Right ventricle myocardium superior (tissue), 1 donor: ENCODE measurements at regions not wholly inside any gene's neighbourhood (a gene's known extent, or its start where the extent isn't known, plus 50 kb on each side); places are given as distances from the start of the nearest gene placed in this dataset.

Experiments
- ATAC-seq: fragments of 200-7000 bp; cut with Tn5 transposase; one replicate; pipeline ENCODE4 v1.9.1; 2020; ENCODE audit warnings: mild to moderate bottlenecking; ENCODE audit not compliant: poor library complexity
- DNase-seq: peaks from one replicate; pipeline ENCODE4 v3.0.0-alpha.2; 2020
- intact Hi-C: fragments of 100-400 bp; cut with DNase I; formaldehyde crosslinking; loops from one replicate; pipeline ENCODE4 v1.11.2; 2022
- donor health status: DM: no; HTN: yes; CAD: no; lungs with severe emphysema.

DNA sequence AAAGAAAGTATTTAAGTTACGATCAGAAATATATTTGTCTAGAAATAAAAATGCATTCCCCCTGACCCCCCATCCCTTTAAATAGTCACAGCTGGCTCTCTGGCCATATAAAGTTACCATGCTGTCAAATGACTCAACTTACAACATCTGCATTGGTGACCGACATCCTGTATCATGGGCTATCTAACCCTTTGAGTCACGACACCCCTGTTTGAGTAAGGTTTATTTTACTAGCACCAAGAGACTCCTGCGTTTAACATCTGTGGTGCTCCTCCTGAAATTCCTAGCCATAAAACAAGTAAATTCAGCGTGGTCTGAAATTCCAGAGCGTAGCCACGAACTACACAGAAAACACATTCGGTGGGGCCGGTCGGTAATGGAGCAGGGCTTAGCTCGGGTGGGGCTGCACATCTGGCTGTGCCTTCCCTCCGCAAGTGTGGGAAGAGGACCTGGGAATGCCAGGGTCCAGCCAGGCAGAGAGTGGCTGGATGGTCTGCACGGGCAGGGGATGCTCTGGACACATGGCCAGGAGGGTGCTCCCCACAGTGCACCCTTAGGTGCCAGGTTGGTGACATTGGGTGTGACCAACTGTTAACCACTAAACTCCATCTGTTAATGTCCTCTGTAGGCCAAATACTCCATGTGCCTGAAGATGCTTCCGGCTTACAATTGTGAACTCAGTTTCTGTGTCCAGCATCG, 53.0 kb upstream of the CLDN14 start:
- intact Hi-C loops: no loop called here
- no peak for DNase-seq
- no peak for ATAC-seq

DNA sequence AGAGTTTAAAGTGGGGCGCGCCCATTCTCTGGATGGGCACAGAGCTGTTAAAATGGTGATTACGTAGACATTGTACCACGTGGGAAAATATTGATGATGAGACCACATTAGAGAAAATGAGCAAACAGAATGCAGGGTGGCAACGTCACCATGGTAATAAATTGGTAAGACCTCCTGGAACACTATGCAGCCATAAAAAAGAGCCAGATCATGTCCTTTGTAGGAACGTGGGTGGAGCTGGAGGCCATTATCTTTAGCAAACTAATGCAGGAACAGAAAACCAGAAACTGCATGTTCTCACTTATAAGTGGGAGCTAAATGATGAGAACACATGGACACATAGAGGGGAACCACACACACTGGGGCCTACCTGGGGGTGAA, 53.5 kb upstream of the CLDN14 start:
- intact Hi-C loops: no loop called here
- no peak for DNase-seq
- no peak for ATAC-seq

DNA sequence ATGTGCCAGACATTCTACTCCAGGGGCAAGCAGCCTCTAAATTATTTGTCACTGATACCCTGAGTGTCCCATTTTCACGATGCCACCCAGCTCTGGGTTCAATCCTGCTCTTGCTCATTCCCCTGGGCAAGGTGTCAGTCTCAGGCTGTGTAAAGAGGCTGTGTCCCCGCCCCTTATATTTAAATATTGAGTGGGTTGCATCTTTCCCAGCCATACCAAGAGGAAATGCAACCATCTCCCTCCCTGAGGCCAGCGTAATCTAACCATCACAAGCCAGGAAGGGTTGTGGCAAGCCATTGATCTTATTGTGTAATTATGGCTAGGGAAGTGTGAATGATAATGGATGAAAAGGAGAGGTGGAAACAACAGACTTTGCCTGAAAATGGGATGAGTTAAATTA, 54.7 kb upstream of the CLDN14 start:
- DNase-seq (no peak), ATAC-seq (no peak)
- intact Hi-C loops: no loop called here

DNA sequence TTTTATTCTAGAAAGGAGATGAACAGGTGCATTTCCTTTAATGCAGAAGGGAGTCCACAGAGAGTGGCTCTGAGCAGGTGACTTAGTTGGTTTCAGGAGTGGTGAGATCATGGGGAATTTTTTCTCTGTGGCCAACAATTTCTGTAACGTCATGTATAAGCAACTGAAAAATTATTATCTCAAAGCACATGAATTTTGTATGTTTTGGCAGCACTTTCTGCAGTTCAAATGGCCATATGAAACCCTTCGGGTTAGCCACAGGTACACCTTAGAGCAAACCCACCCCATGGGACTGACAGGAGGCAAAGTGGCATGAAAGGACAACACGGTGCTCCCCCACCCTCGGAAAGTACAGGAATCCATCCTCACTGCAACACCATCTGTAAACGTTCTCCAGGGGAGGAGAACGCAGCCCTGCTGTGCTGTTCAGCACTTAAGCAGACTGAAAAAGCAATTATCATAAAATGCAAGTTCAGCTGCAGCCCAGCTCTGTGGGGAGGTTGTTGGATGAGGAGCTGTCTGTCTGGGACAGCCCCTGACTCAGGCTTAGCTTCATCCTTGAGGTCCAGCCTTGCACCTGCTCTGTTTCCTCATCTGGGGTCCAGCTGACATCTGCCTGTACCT, 55.8 kb upstream of the CLDN14 start:
- intact Hi-C loops: no loop called here
- ATAC-seq (no peak), DNase-seq (no peak)

DNA sequence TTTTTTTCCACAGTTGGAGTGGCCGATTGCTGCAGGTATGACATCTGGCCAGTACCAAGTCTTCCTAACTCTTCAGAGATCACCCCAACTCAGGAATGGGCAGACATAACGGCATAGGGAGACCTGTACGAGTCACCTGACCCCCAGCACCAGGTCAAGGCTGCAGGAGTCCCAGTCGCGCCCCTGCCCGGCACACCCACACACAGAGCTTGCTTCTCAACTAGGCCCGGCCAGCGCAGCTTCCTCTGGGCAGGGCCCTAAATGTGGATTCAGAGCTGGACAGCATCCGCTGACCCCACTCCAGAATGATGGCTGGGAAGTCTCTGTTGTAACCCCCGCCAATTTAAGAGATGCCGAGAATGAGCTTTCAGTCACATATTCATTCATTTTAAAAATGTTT, 58.8 kb upstream of the CLDN14 start:
- ATAC-seq: no peak
- DNase-seq: no peak
- intact Hi-C loops: no loop called here

DNA sequence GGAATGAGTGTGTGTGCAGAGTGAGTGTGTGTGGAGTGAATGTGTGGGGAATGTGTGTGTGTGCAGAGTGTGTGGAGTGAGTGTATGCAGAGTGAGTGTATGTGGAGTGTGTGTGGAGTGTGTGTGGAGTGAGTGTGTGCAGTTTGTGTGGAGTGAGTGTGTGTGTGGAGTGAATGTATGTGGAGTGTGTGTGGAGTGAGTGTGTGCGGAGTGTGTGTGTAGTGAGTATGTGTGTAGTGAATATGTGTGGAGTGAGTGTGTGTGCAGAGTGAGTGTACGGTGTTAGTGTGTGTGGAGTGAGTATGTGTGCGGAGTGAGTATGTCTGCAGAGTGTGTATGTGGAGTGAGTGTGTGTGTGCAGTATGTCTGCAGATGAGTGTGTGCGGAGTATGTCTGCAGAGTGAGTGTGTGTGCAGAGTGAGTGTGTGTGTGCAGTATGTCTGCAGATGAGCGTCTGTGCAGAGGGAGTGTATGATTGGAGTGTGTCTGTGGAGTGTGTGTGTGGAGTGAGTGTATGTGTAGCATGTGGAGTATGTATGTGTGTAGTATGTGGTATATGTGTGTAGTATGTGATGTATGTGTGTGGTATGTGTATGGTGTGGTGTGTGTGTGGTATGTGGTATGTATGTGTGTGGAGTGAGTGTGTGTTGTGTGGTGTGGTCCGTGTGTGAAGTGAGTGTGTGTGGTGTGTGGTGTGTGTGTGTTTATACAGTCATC, 59.7 kb upstream of the CLDN14 start:
- DNase-seq (no peak), ATAC-seq (no peak)
- intact Hi-C loops: no loop called here

DNA sequence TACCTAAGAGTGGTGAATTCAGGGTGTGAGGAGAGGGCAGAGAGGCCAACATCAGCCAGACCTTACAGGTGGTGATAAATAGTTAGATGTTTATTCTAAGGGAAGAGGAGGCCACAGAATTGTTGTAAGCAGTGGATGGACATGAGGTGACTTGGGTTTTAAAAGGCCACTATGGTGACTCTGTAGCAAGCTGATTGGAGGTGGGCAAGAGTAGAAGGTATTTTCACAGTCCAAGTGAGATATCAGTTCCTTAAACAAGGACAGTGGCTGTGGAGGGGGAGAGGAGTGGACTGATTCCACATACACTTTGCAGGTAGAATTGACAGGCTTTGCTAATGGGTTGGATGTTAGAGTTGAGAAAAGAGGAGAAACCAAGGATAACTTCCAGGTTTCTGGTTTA, 60.8 kb upstream of the CLDN14 start:
- intact Hi-C loops: no loop called here
- no peak for DNase-seq
- no peak for ATAC-seq

DNA sequence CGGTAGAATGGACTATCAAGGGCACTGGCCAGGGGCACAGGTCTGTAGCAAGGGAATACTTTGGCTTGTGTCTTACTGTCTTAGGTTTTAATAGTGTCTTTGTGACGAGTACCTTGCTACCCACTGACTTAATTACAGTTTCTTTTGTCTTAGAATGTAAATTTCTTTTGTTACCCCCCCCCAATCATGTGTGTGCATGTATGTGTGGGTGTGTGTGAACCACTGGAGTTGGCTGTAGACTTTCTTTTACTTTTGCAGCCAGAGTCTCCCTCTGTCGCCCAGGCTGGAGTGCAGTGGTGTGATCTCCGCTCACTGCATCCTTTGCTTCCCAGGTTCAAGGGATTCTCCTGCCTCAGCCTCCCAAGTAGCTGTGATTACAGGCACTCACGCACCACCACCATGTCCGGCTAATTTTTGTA, 61.8 kb upstream of the CLDN14 start:
- intact Hi-C loops: no loop called here
- ATAC-seq: no peak

DNA sequence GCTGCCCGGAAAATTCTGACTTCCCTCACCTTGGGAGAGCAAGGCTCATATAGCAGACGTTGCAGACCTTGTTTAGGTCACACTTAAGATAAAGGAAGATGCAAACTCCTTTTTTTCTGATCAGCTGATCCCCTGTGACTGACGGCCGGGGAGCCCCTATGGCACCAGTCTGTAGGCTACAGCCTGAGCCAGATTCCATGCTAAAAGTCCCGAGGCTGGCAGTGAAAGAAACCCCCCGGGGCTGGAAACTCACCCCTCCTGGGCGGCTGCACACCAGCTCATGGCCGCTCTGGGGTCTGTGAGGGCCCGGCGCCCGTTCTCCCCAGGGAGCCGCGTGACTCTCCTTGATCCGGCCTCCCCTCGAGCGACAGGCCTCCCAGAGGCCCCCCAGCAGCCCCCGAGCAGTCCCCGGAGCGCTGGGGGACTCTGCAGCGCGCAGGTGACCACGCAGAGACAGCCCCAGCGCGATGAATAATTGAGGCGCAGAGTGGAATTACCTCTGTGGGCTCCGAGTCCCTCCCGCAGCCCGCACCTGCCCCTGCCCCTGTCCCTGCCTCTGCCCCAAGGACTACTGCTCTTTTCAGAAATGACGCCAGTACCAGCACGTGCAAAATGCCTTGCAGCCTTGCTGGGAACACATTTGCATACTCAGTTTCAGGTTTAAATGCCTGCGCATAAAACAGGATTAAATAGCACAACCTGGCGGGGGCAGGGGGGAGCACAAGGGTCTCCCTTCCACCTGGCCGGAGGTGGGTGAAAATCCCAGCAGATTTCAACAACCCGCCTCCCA, 62.6 kb upstream of the CLDN14 start:
- DNase-seq: no peak
- ATAC-seq: no peak
- intact Hi-C loops: no loop called here

More for the DNA sequence above, 61.8 kb upstream of the CLDN14 start:
- no peak for DNase-seq

DNA sequence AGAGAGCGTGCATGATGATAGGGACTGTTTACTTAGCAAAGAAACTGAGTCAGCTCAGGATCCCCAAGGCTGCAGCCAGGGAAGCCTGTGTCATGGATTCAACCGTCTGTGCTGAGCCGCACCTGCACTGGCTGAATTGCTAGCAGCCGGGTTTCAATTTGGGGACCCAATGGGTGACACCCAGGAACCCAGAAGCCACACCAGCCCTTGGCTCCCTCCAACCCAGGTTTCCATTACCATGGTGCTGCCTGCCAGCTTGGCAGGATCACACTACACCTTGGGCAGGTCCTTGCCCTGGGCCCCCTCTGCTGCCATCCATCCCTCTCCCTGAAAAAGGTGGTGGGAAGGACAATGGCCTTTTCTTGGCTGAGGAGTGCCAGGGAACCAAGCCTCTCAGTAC, 64.0 kb upstream of the CLDN14 start:
- ATAC-seq: no peak
- no peak for DNase-seq
- intact Hi-C loops: no loop called here

DNA sequence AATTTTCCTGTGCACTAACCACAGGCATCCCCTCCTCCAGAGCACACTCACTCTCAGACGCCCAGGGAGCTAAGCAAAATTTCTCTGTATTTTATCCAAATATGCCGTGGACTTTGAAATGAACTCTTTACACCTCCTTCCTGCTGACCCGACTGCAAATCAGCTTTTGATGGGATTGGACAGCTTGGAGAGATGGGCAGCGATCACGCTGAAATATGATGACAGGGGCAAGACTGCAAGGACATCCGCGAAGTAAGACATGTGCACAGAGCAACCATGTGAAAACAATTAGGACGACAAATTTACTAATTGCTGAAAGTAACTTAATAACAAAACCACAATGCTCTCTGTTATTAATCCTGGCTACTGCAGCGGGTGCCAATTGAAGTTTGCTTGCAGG, 64.6 kb upstream of the CLDN14 start:
- DNase-seq (no peak), ATAC-seq (no peak)
- intact Hi-C loops: no loop called here

DNA sequence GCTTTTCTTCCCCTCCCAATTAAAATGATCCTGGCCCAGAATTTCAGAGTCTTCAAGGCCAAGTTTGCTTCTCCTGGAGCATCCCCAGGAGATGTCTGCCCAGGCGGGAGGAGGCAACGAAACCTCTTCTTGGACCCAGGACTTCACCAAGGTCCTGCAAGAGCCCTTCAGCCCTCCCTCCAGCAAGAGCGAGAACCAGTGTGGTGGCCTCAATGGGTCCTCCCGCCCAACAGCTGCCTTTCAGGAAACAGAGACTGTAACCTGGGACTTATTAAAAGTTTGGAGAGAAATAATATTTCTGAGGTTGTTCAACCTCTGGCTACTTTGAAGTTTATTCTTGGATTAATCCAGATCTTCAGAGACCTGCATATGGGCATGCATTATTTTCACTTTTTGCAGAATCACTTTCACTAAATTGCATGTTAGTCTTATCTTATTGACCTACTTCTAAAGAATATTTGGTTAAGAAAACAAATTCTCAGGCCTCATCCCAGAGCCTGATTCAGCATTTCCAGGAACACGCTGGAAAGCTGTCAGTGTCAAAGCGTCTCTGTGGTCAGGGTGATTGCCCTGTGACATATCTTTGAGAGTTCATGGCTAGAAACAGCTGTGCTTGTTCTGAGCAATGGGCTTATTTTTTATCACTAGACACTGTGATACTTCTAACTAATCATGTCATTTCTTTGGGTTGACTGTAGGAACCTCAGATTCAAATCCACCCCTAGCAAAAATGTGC, 66.0 kb upstream of the CLDN14 start:
- no peak for ATAC-seq
- intact Hi-C loops: no loop called here
- DNase-seq: no peak

DNA sequence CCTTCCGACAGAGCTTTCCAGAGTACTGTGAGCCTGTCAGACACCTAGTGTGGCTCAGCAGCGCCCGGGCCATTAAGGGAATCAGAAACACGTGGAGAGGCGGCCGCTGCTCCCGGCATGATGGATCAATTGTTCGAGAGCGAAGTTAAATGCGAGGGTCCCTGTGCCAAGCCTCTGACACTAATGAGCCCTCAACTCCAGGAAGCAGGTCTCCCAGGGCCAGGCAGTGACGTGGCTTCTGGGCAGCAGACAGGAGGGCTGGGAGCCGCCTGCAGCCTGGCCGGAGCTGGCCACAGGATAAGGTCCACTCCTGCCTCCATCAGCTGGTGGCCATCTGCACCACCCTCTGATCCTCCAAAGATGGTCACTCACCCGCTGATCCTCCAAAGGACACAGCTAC, 67.5 kb upstream of the CLDN14 start:
- ATAC-seq: no peak
- intact Hi-C loops: no loop called here
- no peak for DNase-seq

DNA sequence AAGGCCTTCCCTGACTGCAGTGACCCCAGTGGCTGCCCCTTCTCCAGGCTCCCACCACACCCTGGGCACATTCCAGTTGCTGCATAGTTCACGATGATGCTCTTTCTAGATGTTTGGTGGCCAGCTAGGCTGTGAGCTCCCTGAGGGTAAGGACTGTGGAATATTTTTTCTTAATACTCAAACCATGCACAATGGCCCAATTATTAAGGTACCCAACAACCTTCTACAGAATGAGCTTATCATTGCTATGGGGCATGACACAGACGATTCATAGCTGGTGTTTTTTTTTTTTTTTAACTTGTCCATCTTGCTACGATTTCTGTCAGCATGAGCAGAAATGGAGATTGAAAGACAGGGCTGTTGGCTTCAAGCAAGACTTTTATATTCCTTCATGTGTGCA, 68.9 kb upstream of the CLDN14 start:
- intact Hi-C loops: no loop called here
- no peak for DNase-seq
- no peak for ATAC-seq

DNA sequence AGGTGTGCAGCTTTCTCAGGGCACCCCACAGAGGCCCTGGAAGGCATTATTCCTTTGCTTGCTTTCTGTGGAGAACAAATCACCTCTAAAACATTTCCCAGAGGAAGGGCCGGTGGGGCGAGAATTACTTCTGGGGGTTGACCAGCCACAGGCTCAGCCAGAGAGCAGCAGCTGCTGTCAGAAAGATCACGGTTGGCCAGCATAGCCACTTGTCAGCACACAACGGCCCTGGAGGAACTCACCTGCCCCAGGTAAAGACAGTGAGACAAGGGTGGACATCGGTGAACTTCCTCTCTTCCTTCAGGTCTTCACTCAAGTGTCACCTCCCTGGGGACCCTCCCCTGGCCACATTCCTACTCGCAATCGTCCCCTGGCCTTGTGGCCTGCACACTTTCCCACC, 69.5 kb upstream of the CLDN14 start:
- DNase-seq (no peak), ATAC-seq (no peak)
- intact Hi-C loops: no loop called here

DNA sequence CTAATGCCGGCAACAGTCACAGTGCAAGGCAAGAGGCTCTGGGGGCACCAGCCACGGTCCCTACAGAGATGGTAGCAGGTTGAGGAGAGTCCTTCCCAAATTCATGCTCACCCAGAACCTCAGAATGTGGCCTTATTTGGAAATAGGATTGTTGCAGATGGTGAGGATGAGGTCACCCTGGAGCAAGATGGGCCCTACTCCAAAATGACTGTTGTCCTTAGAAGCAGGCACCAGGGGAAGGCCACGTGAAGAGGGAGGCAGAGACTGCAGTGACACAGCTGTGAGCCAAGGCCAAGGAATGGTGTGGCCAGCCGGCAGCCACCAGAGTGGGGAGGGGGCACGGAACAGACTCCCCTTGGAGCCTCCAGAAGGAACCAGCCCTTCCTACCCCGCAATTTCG, 70.8 kb upstream of the CLDN14 start:
- peak; percentile 43 for ATAC-seq
- intact Hi-C loops: no loop called here
- no peak for DNase-seq

DNA sequence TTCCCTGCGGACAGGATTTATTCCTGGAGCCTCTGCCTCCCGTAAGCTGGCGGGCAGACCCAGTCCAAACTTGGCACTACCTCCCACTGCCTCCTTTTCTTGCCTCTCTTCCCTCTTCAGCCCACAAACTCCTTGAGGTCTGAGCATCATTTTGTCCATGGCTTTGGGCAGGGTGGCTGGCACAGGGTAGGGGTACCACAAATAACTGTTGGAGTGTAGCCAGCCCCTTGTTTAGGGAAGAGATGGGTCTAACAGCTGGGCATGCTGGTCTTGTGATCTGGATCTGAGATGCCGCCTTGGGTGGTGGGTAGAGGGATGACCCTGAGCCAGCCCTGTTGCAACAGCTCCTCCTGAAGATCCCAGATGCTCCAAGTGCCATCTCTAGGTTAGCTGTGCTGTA, 71.4 kb upstream of the CLDN14 start:
- DNase-seq (no peak), ATAC-seq (no peak)
- intact Hi-C loops: no loop called here

DNA sequence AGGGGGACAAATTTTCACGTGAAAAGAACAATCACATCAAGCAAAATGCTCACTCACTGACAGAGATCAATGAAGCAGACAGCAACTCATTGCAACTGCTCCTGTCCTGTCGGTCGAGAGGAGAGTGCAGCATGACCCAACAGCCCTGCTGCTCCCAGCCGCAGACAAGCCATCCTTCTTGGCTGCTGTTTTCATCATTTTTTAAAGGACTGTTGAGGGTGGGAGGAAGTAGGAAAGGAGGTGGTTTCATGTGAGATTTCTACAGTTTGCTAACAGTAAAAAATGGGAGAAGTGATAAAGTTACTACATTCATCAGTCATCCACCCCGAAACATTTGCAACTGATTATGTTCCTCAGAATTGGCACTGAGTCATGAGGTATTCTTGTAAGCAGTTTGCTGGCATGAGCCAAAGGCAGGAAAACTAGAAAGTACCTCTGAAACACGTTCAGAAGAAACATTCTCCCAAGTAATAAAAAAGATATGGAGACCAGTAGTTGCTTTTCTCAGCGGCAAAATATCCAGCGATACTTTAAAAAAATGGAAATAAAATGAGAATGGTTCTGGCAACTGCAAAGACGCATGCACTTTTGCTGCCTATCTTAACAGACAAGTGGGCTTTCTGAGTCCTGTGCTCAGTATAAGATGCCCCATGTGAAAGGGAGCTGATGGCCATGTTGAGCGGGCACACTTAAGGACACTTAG, 72.0 kb upstream of the CLDN14 start:
- DNase-seq (no peak), ATAC-seq (no peak)
- intact Hi-C loops: no loop called here

DNA sequence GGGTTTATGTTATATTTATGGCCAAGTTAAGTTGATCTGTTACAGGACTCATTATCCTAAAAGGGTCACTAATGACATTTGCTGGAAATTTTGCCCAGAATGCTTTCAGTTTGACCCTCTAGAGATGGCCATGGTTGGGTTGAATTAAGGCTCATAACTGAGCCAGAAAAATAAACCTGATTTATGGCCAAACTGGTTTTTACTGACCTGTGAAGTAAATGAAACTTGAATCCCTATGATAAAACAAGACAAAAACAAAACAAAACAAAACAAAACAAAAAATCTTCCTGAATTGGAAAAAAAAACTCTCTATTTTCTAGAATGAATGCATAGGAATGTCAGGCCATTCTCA, 72.5 kb upstream of the CLDN14 start:
- ATAC-seq: no peak
- DNase-seq: no peak
- intact Hi-C loops: no loop called here
